Stimulated activated CD8-positive, alpha-beta memory T cell treated with anti-CD3 and anti-CD28 coated beads, Interleukin-7, amount 100 ng/mL, for 48 hours (primary cell): ENCODE measurements at regions not wholly inside any gene's neighbourhood (a gene's known extent, or its start where the extent isn't known, plus 50 kb on each side); places are given as distances from the start of the nearest gene placed in this dataset.

ENCODE experiments used
- DNase-seq, 2 donors: peaks; one replicate each; pipeline ENCODE4 v3.0.0-alpha.2; 2020; ENCODE audit warnings: low read depth in 1 of 2; ENCODE audit errors: extremely low read depth in 1 of 2

GRCh38 chr13:79749566-79749965 is 268.6 kb downstream of the NDFIP2 start:
- DNase-seq, result no peak

GRCh38 chr13:79745081-79745480 is 264.1 kb downstream of the NDFIP2 start:
- DNase-seq, result no peak

GRCh38 chr13:79742923-79743322 is 262.0 kb downstream of the NDFIP2 start:
- no peak for DNase-seq

GRCh38 chr13:79740991-79741390 is 260.0 kb downstream of the NDFIP2 start:
- no peak for DNase-seq

GRCh38 chr13:79736356-79736755 is 255.4 kb downstream of the NDFIP2 start:
- DNase-seq, result no peak

- no peak for DNase-seq
Measured at GRCh38 chr13:79735228-79735627, 254.3 kb downstream of the NDFIP2 start.

- no peak for DNase-seq
Measured at GRCh38 chr13:79727086-79727485, 246.1 kb downstream of the NDFIP2 start.

- DNase-seq, result no peak
Measured at GRCh38 chr13:79725841-79726240, 244.9 kb downstream of the NDFIP2 start.

GRCh38 chr13:79724348-79725103 is 243.6 kb downstream of the NDFIP2 start:
- no peak for DNase-seq

- no peak for DNase-seq
Measured at GRCh38 chr13:79723519-79724024, 242.6 kb downstream of the NDFIP2 start.

GRCh38 chr13:79722885-79723445 is 242.0 kb downstream of the NDFIP2 start:
- DNase-seq, result no peak

- no peak for DNase-seq
Measured at GRCh38 chr13:79716191-79716590, 235.2 kb downstream of the NDFIP2 start.

- DNase-seq, result no peak
Measured at GRCh38 chr13:79711631-79712030, 230.7 kb downstream of the NDFIP2 start.

- DNase-seq, result no peak
Measured at GRCh38 chr13:79710376-79710775, 229.4 kb downstream of the NDFIP2 start.

- DNase-seq, result no peak
Measured at GRCh38 chr13:79709471-79709870, 228.5 kb downstream of the NDFIP2 start.

GRCh38 chr13:79703772-79704171 is 222.8 kb downstream of the NDFIP2 start:
- DNase-seq, result no peak

GRCh38 chr13:79695754-79696153 is 214.8 kb downstream of the NDFIP2 start:
- DNase-seq, result no peak

GRCh38 chr13:79692846-79693245 is 211.9 kb downstream of the NDFIP2 start:
- DNase-seq, result no peak

- no peak for DNase-seq
Measured at GRCh38 chr13:79691826-79692225, 210.9 kb downstream of the NDFIP2 start.

- no peak for DNase-seq
Measured at GRCh38 chr13:79688741-79689140, 207.8 kb downstream of the NDFIP2 start.

- DNase-seq, result no peak
Measured at GRCh38 chr13:79686441-79686840, 205.5 kb downstream of the NDFIP2 start.

- no peak for DNase-seq
Measured at GRCh38 chr13:79684371-79684770, 203.4 kb downstream of the NDFIP2 start.
